ENCODE measurements at regions not wholly inside any gene's neighbourhood (a gene's known extent, or its start where the extent isn't known, plus 50 kb on each side); places are given as distances from the start of the nearest gene placed in this dataset.

DNA sequence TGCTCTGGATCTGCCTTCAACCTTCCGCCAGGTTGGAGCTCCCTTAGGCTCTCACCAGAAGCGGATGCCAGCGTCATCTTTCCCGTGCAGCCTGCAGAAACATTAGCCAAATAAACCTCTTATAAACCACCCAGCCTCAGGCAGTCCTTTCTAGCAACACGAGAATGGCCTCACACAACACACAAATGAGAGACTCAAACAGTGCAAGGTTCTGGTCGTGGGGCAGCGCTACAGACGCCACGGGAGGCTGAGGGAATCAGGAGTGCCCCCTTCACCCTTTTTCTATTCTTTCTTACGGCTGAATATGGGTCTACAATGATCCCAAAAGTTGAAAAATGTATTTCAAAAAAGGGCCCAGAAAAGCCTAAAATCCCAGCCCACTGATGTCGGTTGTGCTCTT, 96.4 kb downstream of the FOXL3 start:
- in situ Hi-C loops (cut with HindIII; ENCODE audit: low sequenced_read_pairs): no loop called here
- no peak for DNase-seq (ENCODE audit: low read depth)
- TF ChIP-seq, protein P1, sequence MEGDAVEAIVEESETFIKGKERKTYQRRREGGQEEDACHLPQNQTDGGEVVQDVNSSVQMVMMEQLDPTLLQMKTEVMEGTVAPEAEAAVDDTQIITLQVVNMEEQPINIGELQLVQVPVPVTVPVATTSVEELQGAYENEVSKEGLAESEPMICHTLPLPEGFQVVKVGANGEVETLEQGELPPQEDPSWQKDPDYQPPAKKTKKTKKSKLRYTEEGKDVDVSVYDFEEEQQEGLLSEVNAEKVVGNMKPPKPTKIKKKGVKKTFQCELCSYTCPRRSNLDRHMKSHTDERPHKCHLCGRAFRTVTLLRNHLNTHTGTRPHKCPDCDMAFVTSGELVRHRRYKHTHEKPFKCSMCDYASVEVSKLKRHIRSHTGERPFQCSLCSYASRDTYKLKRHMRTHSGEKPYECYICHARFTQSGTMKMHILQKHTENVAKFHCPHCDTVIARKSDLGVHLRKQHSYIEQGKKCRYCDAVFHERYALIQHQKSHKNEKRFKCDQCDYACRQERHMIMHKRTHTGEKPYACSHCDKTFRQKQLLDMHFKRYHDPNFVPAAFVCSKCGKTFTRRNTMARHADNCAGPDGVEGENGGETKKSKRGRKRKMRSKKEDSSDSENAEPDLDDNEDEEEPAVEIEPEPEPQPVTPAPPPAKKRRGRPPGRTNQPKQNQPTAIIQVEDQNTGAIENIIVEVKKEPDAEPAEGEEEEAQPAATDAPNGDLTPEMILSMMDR (IDR thresholded peaks at IDR 0.05; ENCODE audit: low read depth, low read length, missing control alignments): no peak
- H3K4me3 ChIP-seq (ENCODE audit: low read depth, low read length): no peak overlapping the region

DNA sequence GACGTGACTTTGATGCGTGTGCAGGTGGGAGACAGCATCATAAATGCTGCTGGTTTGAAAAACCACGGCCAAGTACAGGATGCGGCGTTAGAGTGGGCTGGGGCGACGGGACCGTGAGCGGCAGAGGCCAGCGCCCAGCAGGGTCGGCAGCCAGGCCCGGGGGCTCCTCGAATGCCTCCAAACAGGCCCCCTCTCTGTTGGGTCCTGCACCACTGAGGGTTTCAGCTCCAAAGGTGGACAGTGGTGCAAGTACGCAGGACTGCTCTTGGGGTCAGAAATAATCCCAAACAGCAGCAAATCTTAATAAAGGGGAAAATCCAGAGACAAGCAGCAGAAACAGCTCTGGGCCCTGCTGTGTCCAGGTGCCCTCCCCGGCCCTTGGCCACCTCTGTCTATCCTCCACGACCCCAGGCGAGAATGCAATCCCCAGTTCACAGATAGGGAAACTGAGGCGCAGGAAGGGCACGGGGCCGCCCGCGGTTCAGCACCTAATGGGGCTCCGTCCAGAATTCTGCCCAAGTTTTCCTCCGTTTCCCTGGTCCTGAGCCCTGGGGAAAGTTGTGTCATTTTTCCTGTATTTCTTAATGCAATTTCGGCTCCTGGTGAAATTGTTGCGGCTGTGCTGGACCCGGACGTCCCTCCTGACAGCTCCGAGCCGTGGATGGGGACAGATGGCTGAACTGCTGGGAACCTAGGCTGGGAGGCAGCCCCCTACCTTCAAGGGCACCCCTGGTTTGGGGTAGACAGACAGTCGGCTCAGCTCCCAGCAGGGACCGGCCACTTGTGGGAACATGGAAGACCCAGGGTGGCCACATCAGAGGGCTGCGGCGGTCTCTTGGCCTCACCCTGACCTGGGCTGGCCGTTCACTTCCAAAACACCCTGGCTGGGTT, 97.4 kb downstream of the FOXL3 start:
- no peak for DNase-seq (ENCODE audit: low read depth)
- in situ Hi-C loops (cut with HindIII; ENCODE audit: low sequenced_read_pairs): no loop called here
- H3K4me3 ChIP-seq (ENCODE audit: low read depth, low read length): no peak overlapping the region
- TF ChIP-seq, protein P1 (IDR thresholded peaks at IDR 0.05; ENCODE audit: low read depth, low read length, missing control alignments): no peak

DNA sequence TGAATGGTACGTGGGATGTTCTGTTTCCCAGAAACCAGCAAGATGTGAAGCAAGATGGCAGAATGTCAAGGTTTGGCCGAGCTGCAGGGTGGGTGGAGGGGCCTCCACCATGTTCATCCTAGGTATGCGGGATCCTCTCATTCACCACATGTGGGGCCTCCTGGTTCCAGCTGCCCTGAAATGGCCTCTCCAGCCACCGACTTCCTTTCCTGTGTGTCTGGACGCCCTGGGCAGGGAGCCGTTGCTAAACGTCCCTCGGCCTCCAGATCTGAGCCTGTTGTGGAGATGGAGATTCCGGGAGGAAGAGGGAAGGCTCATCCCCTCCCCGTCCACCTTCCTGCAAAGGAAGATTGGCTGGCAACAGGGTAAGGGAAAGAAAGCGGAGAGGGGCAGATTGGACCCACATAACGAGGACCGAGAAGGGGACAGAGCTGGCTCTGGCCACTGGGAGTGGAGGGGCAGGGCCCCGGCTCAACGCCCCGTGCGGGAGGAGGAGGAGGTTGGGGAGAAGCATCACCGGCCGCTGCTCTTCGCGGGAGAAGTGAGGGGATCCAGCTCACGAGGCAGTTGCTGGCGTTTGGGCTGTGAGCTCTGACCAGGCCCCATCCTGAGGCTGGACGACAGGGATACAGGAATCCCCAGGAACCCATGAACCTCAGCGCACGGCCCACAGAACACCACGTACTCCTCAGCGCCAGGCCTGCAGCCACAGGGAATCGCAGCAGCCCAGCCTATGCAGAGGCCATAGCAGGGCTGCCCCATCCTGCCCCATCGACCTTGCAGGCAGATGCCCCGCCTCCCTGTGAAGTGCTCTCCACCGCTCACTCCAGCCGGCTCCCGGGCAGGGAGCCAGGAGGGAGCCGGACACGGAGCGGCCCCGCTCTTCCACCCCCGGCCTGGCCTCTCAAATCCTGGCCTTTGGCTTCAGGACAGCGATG, 98.3 kb downstream of the FOXL3 start:
- in situ Hi-C loops (cut with HindIII; ENCODE audit: low sequenced_read_pairs): no loop called here

DNA sequence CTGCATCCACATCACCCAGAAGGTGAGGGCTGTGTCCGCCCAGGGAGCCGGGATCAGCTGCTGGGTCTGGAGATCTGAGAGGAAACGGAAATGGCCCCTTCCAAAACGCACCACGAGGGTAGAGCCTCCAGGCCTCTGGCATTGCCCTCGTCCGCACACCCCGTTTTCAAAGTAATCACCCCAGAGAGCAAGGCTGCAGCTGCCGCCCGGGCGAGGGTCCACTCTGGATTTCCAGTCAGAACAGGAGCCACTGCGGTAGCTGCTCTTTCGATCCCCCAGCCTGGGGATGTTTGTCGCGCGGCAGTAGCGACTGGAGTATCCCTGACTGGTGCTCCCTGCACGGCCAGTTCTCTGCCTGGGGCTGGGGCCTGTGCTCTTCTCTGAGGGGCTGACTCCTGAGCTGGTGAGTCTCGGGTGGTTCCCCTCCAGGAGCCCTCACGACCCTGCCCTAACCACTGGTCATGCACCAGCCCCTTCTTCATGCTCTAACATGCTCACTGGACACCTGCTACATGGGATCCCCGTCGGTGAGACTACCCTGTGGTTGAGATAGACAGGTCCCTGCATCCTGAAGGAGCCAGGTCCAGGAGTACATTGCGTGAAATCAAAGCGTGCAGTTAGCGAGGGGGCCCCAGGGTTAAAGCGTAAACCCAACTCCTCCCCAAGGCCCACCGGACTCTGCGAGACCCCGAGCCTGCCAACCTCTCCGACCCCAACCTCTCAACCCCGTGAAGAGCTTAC, 99.2 kb downstream of the FOXL3 start:
- no peak overlapping the region for H3K4me3 ChIP-seq (ENCODE audit: low read depth, low read length)
- in situ Hi-C loops (cut with HindIII; ENCODE audit: low sequenced_read_pairs): no loop called here
- DNase-seq (ENCODE audit: low read depth): no peak
- TF ChIP-seq, protein P1 (IDR thresholded peaks at IDR 0.05; ENCODE audit: low read depth, low read length, missing control alignments): no peak

More for the DNA sequence above, 98.3 kb downstream of the FOXL3 start:
- TF ChIP-seq, protein P1 (IDR thresholded peaks at IDR 0.05; ENCODE audit: low read depth, low read length, missing control alignments): no peak
- no peak overlapping the region for H3K4me3 ChIP-seq (ENCODE audit: low read depth, low read length)
- no peak for DNase-seq (ENCODE audit: low read depth)

DNA sequence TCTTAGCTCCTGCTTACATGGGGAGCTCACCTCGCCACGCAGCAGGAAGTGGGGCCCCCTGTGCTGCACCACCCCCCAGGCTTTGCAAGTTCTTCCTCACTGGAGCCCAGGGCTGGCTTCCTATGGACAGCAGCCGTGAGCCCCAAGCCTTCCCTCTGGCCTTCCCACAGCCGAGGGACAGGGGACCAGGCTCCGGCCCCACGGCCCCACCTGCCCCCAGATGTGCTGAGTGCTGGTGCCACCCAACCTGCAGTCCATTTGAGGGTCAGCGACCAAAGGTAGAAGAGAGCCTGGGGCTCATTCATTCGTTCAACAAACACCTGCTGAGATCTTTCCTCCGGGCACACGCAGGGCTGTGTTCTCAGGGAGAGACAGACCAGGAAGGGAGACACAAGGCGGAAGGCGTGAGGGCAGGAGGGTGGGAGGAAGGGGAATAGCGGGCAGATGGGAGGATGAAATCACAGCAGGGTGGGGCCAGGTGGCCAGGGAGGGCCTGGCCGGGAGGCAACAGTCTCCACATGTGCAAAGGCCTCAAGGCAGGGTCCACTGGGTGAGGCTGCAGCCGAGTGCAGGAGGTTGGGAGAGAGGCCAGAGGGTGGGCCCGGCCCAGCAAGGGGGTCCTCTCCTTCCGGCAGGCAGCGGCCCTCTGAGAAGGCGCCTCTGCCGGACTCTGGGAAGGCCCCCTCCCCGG, 100.1 kb downstream of the FOXL3 start:
- H3K4me3 ChIP-seq (ENCODE audit: low read depth, low read length): no peak overlapping the region
- no peak for DNase-seq (ENCODE audit: low read depth)
- TF ChIP-seq, protein P1 (IDR thresholded peaks at IDR 0.05; ENCODE audit: low read depth, low read length, missing control alignments): no peak
- in situ Hi-C loops (cut with HindIII; ENCODE audit: low sequenced_read_pairs): loop anchor here (10.0 kb wide), 1 partner anchor 105 kb away; no protein-coding TSS in a partner anchor
